IMR-90 (cell line): ENCODE measurements at regions not wholly inside any gene's neighbourhood (a gene's known extent, or its start where the extent isn't known, plus 50 kb on each side); places are given as distances from the start of the nearest gene placed in this dataset.

Experiments used
- ATAC-seq: fragments of 200-7000 bp; cut with Tn5 transposase; 2 replicates; pipeline ENCODE4 v1.9.1; 2020; ENCODE audit warnings: low read depth, mild to moderate bottlenecking, moderate library complexity
- BruUV-seq: library from RNA; stranded (reverse); fragments of 400-500 nt; replicated peaks from 2 replicates; lab custom pipeline; 2021; lab: Mats Ljungman, UMichigan
- CTCF ChIA-PET: fragments of 300-600 bp; formaldehyde crosslinking; extraction: SDS; loops from one replicate; lab custom pipeline; 2021; ENCODE audit warnings: antibody characterized with exemption; lab: Yijun Ruan, JAX
- POLR2A ChIA-PET: fragments of 300-600 bp; sonication (Branson Sonifier 250); formaldehyde crosslinking; loops from one replicate; lab custom pipeline; 2022; ENCODE audit warnings: antibody characterized with exemption; ENCODE audit not compliant: unreplicated experiment; lab: Charles Lee
- DNase-seq: peaks from one replicate; pipeline ENCODE4 v3.0.0; 2013
- H2AFZ ChIP-seq: replicated peaks from 2 replicates; pipeline ENCODE3; 2013; ENCODE audit warnings: low read length, mild to moderate bottlenecking; ENCODE audit not compliant: poor library complexity
- H2AK5ac ChIP-seq: 2 replicates; pipeline ENCODE4 v1.6.1; 2013; ENCODE audit warnings: low read depth, low read length, inconsistent platforms
- H2AK9ac ChIP-seq: replicated peaks from 2 replicates; pipeline ENCODE3; 2013; ENCODE audit warnings: mild to moderate bottlenecking, low read depth, low read length, moderate library complexity; ENCODE audit not compliant: poor library complexity
- H2BK120ac ChIP-seq: 2 replicates; pipeline ENCODE4 v1.6.1; 2013; ENCODE audit warnings: low read depth, low read length, inconsistent platforms
- H2BK15ac ChIP-seq: 3 replicates; pipeline ENCODE4 v1.6.1; 2013; ENCODE audit warnings: low read depth, low read length, inconsistent platforms
- H2BK20ac ChIP-seq: 2 replicates; pipeline ENCODE4 v1.6.1; 2013; ENCODE audit warnings: low read depth, mild to moderate bottlenecking, inconsistent platforms, low read length, moderate library complexity
- H2BK5ac ChIP-seq: 2 replicates; pipeline ENCODE4 v1.6.1; 2013; ENCODE audit warnings: mild to moderate bottlenecking, low read depth, low read length, inconsistent platforms; ENCODE audit not compliant: poor library complexity, severe bottlenecking
- H3K14ac ChIP-seq: replicated peaks from 2 replicates; pipeline ENCODE4 v1.6.1; 2013; ENCODE audit warnings: low read depth, low read length, inconsistent platforms
- H3K18ac ChIP-seq: 2 replicates; pipeline ENCODE4 v1.6.1; 2013; ENCODE audit warnings: low read depth, low read length, control low read depth
- H3K23ac ChIP-seq: 2 replicates; pipeline ENCODE4 v1.6.1; 2013; ENCODE audit warnings: low read depth, low read length, inconsistent platforms
- H3K27ac ChIP-seq: 2 replicates; pipeline ENCODE4 v1.5.1; 2013; ENCODE audit warnings: mild to moderate bottlenecking, control low read depth, low read length; ENCODE audit not compliant: insufficient read depth
- H3K27me3 ChIP-seq: 2 replicates; pipeline ENCODE4 v1.6.1; 2013; ENCODE audit warnings: low read length; ENCODE audit not compliant: control insufficient read depth, insufficient read depth
- H3K36me3 ChIP-seq: 2 replicates; pipeline ENCODE4 v1.6.1; 2013; ENCODE audit warnings: low read length, mixed read lengths; ENCODE audit not compliant: control insufficient read depth, insufficient read depth
- H3K4ac ChIP-seq: 2 replicates; pipeline ENCODE4 v1.6.1; 2013; ENCODE audit warnings: low read depth, low read length, inconsistent platforms
- H3K4me1 ChIP-seq: 2 replicates; pipeline ENCODE4 v1.6.1; 2013; ENCODE audit warnings: low read length, mixed read lengths; ENCODE audit not compliant: control insufficient read depth, insufficient read depth
- H3K4me2 ChIP-seq: 2 replicates; pipeline ENCODE4 v1.6.1; 2013; ENCODE audit warnings: low read depth, mild to moderate bottlenecking, control low read depth, low read length, moderate library complexity
- H3K4me3 ChIP-seq: 2 replicates; pipeline ENCODE4 v1.5.1; 2013; ENCODE audit warnings: low read depth, mild to moderate bottlenecking, control low read depth, low read length, moderate library complexity; ENCODE audit not compliant: insufficient read depth
- H3K56ac ChIP-seq: 2 replicates; pipeline ENCODE4 v1.6.1; 2013; ENCODE audit warnings: low read length, inconsistent platforms; ENCODE audit not compliant: insufficient read depth; ENCODE audit errors: extremely low read depth
- H3K79me1 ChIP-seq, 2 experiments: 2 replicates each; pipeline ENCODE4 v1.6.1; 2013; ENCODE audit warnings: low read length in 2 of 2, inconsistent platforms in 1 of 2, low read depth in 1 of 2
- H3K9ac ChIP-seq: 2 replicates; pipeline ENCODE4 v1.6.1; 2013; ENCODE audit warnings: low read depth, low read length, control low read depth
- H3K9me1 ChIP-seq: 2 replicates; pipeline ENCODE4 v1.6.1; 2013; ENCODE audit warnings: low read length, inconsistent platforms; ENCODE audit not compliant: insufficient read depth
- H3K9me3 ChIP-seq: 2 replicates; pipeline ENCODE4 v1.6.1; 2013; ENCODE audit warnings: low read length; ENCODE audit not compliant: control insufficient read depth, insufficient read depth
- H4K20me1 ChIP-seq: 2 replicates; pipeline ENCODE4 v1.6.1; 2013; ENCODE audit warnings: low read length, inconsistent platforms; ENCODE audit not compliant: insufficient read depth
- H4K5ac ChIP-seq: 2 replicates; pipeline ENCODE4 v1.6.1; 2013; ENCODE audit warnings: mild to moderate bottlenecking, low read depth, low read length, control low read depth
- H4K8ac ChIP-seq, 2 experiments: 2 replicates each; pipeline ENCODE4 v1.6.1; 2013; ENCODE audit warnings: low read depth in 2 of 2, low read length in 2 of 2, control low read depth in 1 of 2, inconsistent platforms in 1 of 2
- H4K91ac ChIP-seq: 2 replicates; pipeline ENCODE4 v1.6.1; 2013; ENCODE audit warnings: low read depth, low read length, inconsistent platforms; ENCODE audit not compliant: insufficient read depth
- BHLHE40 ChIP-seq: fragments of 150-350 bp; IDR thresholded peaks from 2 replicates; pipeline ENCODE4 v1.6.1; 2016; ENCODE audit warnings: mild to moderate bottlenecking, low read depth, low read length
- CEBPB ChIP-seq: IDR thresholded peaks from 2 replicates; pipeline ENCODE4 v1.6.1; 2012; ENCODE audit warnings: low read depth, low read length, improper control_type of control experiment
- CHD1 ChIP-seq: IDR thresholded peaks from 2 replicates; pipeline ENCODE4 v1.6.1; 2012; ENCODE audit warnings: low read depth, low read length, improper control_type of control experiment
- FOS ChIP-seq: fragments of 150-350 bp; IDR thresholded peaks from 2 replicates; pipeline ENCODE4 v1.6.1; 2016; ENCODE audit warnings: low read depth, low read length
- NFE2L2 ChIP-seq: fragments of 150-350 bp; IDR thresholded peaks from 2 replicates; pipeline ENCODE4 v1.6.1; 2016; ENCODE audit warnings: low read depth, mild to moderate bottlenecking, low read length
- RCOR1 ChIP-seq: IDR thresholded peaks from 2 replicates; pipeline ENCODE4 v1.6.1; 2012; ENCODE audit warnings: mild to moderate bottlenecking, low read length, improper control_type of control experiment; ENCODE audit not compliant: insufficient replicate concordance
- RFX5 ChIP-seq: IDR thresholded peaks from 2 replicates; pipeline ENCODE4 v1.8.0; 2012; ENCODE audit warnings: low read depth, mild to moderate bottlenecking, low read length, moderate library complexity
- WGBS, 2 experiments: methylation state at CpG; one replicate each; pipeline versions ENCODE4 v1.1.5 to v1.1.7; 2013; ENCODE audit warnings: missing lambda C conversion rate in 2 of 2; ENCODE audit not compliant: insufficient read length in 1 of 2; ENCODE audit errors: extremely low coverage in 2 of 2; 5-methylcytosine and 5-hydroxymethylcytosine counted together
- dilution Hi-C: fragments of 300-500 bp; cut with HindIII; formaldehyde crosslinking; loops from one replicate; pipeline ENCODE4 v1.14.3; 2018; ENCODE audit warnings: low sequenced_read_pairs; ENCODE audit not compliant: unreplicated experiment
- in situ Hi-C: fragments of 300-500 bp; cut with MboI; formaldehyde crosslinking; loops from 3 replicates; pipeline ENCODE4 v1.14.3; 2019; ENCODE audit warnings: low sequenced_read_pairs, inconsistent platforms, mixed read lengths
- intact Hi-C: fragments of 100-400 bp; cut with micrococcal nuclease; formaldehyde crosslinking; loops from 2 replicates; pipeline ENCODE4 v1.10.0; 2022
- TF ChIP-seq, protein P1 (sequence below): fragments of 150-350 bp; IDR thresholded peaks from 2 replicates; pipeline ENCODE4 v1.6.1; 2016; ENCODE audit warnings: low read depth, mild to moderate bottlenecking, low read length, moderate library complexity, borderline replicate concordance
- TF ChIP-seq, protein P2 (sequence below): fragments of 150-350 bp; IDR thresholded peaks from 2 replicates; pipeline ENCODE4 v1.6.1; 2017; ENCODE audit warnings: mild to moderate bottlenecking, antibody characterized with exemption, low read length, low read depth

- WGBS, 2 experiments = 28% methylated on average over 2 of the region's 5 CpGs; no CpG with 5 or more reads in 1 of the 2 experiments
- intact Hi-C loops = no loop called here
Observed at GRCh38 chr1:221573756-221574155, 168.1 kb downstream of the DUSP10 start.

More at GRCh38 chr1:221573756-221574155, 168.1 kb downstream of the DUSP10 start:
- in situ Hi-C loops = no loop called here
- Histone ChIP-seq H3K4me3 (no peak overlapping the region), H3K18ac (no peak overlapping the region; the same call in 1 of the 2 replicates), H2AK9ac (no peak overlapping the region), H3K4me2 (no peak overlapping the region), H4K5ac (no peak overlapping the region), H3K14ac (peak overlapping the region; percentile 55), H3K9me3 (no peaks in the 10 kb centered on the region), H3K36me3 (no peaks in the 10 kb centered on the region), H2BK20ac (peak overlapping the region; percentile 94), H3K23ac (peak overlapping the region; percentile 8; the same call in 1 of the 2 replicates), H3K27ac (no peak overlapping the region), H2AFZ (peak overlapping the region; percentile 4), H4K91ac (peak overlapping the region; percentile 20; the same call in 1 of the 2 replicates), H2AK5ac (peak overlapping the region; percentile 94), H3K4me1 (peaks cover 6% of the 10 kb centered on the region), H3K27me3 (no peaks in the 10 kb centered on the region), H2BK5ac (no peak overlapping the region), H3K9me1 (no peaks in the 10 kb centered on the region; the same call in 1 of the 2 replicates), H2BK120ac (peak overlapping the region; percentile 82), H3K79me1 (no peaks in the 10 kb centered on the region), H4K8ac (peak overlapping the region; percentile 25 to 79; a peak in 1 of 4 replicates), H3K56ac (peak overlapping the region; percentile 10; the same call in 1 of the 2 replicates), H3K4ac (peak overlapping the region; percentile 68), H4K20me1 (no peaks in the 10 kb centered on the region), H3K9ac (no peak overlapping the region), H2BK15ac (peak overlapping the region; percentile 57; the same call in 1 of the 3 replicates)
- dilution Hi-C loops = no loop called here
- TF ChIP-seq, protein P1, sequence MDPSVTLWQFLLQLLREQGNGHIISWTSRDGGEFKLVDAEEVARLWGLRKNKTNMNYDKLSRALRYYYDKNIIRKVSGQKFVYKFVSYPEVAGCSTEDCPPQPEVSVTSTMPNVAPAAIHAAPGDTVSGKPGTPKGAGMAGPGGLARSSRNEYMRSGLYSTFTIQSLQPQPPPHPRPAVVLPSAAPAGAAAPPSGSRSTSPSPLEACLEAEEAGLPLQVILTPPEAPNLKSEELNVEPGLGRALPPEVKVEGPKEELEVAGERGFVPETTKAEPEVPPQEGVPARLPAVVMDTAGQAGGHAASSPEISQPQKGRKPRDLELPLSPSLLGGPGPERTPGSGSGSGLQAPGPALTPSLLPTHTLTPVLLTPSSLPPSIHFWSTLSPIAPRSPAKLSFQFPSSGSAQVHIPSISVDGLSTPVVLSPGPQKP = no peak
- TF ChIP-seq CEBPB = peak; percentile 72
- no peak for TF ChIP-seq RFX5
- no peak for TF ChIP-seq NFE2L2
- TF ChIP-seq CHD1 = no peak
- TF ChIP-seq FOS = no peak
- TF ChIP-seq BHLHE40 = no peak
- TF ChIP-seq RCOR1 = no peak
- TF ChIP-seq, protein P2, sequence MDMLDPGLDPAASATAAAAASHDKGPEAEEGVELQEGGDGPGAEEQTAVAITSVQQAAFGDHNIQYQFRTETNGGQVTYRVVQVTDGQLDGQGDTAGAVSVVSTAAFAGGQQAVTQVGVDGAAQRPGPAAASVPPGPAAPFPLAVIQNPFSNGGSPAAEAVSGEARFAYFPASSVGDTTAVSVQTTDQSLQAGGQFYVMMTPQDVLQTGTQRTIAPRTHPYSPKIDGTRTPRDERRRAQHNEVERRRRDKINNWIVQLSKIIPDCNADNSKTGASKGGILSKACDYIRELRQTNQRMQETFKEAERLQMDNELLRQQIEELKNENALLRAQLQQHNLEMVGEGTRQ = no peak
- no TSS peak for BruUV-seq
- ChIA-PET CTCF (interaction anchor here (0.6 to 1.5 kb wide), 3 partner anchors 10 to 811 kb away, joined by 3 to 4 read pairs (median 3); no protein-coding TSS in a partner anchor), POLR2A (no interaction called here)
- ATAC-seq (no peak), DNase-seq (no peak)
